Activated T-cell treated with anti-CD3 and anti-CD28 coated beads, Interleukin-2, amount 50 U/mL, for 4 hours (primary cell): ENCODE measurements at regions not wholly inside any gene's neighbourhood (a gene's known extent, or its start where the extent isn't known, plus 50 kb on each side); places are given as distances from the start of the nearest gene placed in this dataset.
"Not testable (repeated sequence)": the region's sequence is repeated elsewhere in the genome, so short reads cannot be mapped to it uniquely, and the experiment has no call there.

Source experiments
- ATAC-seq, 2 donors: fragments of 200-7000 bp; cut with Tn5 transposase; one replicate each; pipeline ENCODE4 v1.10.0; 2021
- DNase-seq: peaks from one replicate; pipeline ENCODE4 v3.0.0-alpha.2; 2020
- H3K27me3 Mint-ChIP-seq: one replicate; pipeline ENCODE4 v1.8.0; 2021; ENCODE audit warnings: low read depth, mixed read lengths
- H3K36me3 Mint-ChIP-seq: one replicate; pipeline ENCODE4 v1.8.0; 2022; ENCODE audit warnings: mixed read lengths; ENCODE audit not compliant: insufficient read depth
- H3K4me1 Mint-ChIP-seq: one replicate; pipeline ENCODE4 v1.8.0; 2021; ENCODE audit warnings: low read depth, mixed read lengths
- H3K4me3 Mint-ChIP-seq: one replicate; pipeline ENCODE4 v1.8.0; 2021; ENCODE audit warnings: mild to moderate bottlenecking, moderate library complexity, mixed read lengths
- H3K9me3 Mint-ChIP-seq: one replicate; pipeline ENCODE4 v1.8.0; 2021; ENCODE audit warnings: mixed read lengths

GRCh38 chr6:170149681-170150589 is 140.9 kb downstream of the DLL1 start:
- peaks cover 39% of the 10 kb centered on the region for H3K4me1 Mint-ChIP-seq
- no peak for DNase-seq
- no peak overlapping the region for H3K4me3 Mint-ChIP-seq
- peaks cover 26% of the 10 kb centered on the region for H3K27me3 Mint-ChIP-seq
- H3K36me3 Mint-ChIP-seq = peaks cover under 1% of the 10 kb centered on the region
- no peak for ATAC-seq
- H3K9me3 Mint-ChIP-seq = no peaks in the 10 kb centered on the region

- peak overlapping the region; percentile 63 for H3K4me3 Mint-ChIP-seq
Observed at GRCh38 chr6:170148709-170149470, 142.0 kb downstream of the DLL1 start.

GRCh38 chr6:170147832-170148708 is 142.8 kb downstream of the DLL1 start:
- Mint-ChIP-seq H3K27me3 (peaks cover 19% of the 10 kb centered on the region), H3K4me3 (peak overlapping the region; percentile 63), H3K4me1 (peaks cover 46% of the 10 kb centered on the region)

More at GRCh38 chr6:170148709-170149470, 142.0 kb downstream of the DLL1 start:
- DNase-seq (no peak), ATAC-seq (no peak)
- Mint-ChIP-seq H3K9me3 (no peaks in the 10 kb centered on the region), H3K27me3 (peaks cover 23% of the 10 kb centered on the region), H3K36me3 (peaks cover 3% of the 10 kb centered on the region), H3K4me1 (peaks cover 45% of the 10 kb centered on the region)

GRCh38 chr6:170147056-170147787 is 143.7 kb downstream of the DLL1 start:
- Mint-ChIP-seq H3K27me3 (peaks cover 15% of the 10 kb centered on the region), H3K4me3 (peak overlapping the region; percentile 63), H3K4me1 (peaks cover 47% of the 10 kb centered on the region), H3K36me3 (peaks cover 3% of the 10 kb centered on the region), H3K9me3 (peaks cover 6% of the 10 kb centered on the region)
- ATAC-seq (no peak), DNase-seq (no peak)

More at GRCh38 chr6:170147832-170148708, 142.8 kb downstream of the DLL1 start:
- DNase-seq (peak; percentile 30), ATAC-seq (peak; percentile 68 to 74)
- Mint-ChIP-seq H3K9me3 (peaks cover 5% of the 10 kb centered on the region), H3K36me3 (peaks cover 3% of the 10 kb centered on the region)

GRCh38 chr6:170146640-170147039 is 144.2 kb downstream of the DLL1 start:
- Mint-ChIP-seq H3K4me3 (peak overlapping the region; percentile 60), H3K27me3 (peaks cover 9% of the 10 kb centered on the region), H3K4me1 (peaks cover 45% of the 10 kb centered on the region), H3K36me3 (peaks cover 3% of the 10 kb centered on the region), H3K9me3 (peaks cover 6% of the 10 kb centered on the region)
- no peak for DNase-seq
- ATAC-seq = no peak

DNA sequence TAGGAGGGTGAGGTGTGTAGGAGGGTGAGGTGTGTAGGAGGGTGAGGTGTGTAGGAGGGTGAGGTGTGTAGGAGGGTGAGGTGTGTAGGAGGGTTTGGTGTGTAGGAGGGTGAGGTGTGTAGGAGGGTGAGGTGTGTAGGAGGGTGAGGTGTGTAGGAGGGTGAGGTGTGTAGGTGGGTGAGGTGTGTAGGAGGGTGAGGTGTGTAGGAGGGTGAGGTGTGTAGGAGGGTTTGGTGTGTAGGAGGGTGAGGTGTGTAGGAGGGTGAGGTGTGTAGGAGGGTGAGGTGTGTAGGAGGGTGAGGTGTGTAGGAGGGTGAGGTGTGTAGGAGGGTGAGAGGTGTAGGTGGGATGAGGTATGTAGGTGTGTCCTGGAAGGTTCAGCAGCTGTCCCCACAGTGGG is 144.7 kb downstream of the DLL1 start:
- H3K4me3 Mint-ChIP-seq, H3K9me3 Mint-ChIP-seq, ATAC-seq, H3K36me3 Mint-ChIP-seq, DNase-seq, H3K27me3 Mint-ChIP-seq: not testable (repeated sequence)
- H3K4me1 Mint-ChIP-seq = peaks cover 42% of the 10 kb centered on the region

DNA sequence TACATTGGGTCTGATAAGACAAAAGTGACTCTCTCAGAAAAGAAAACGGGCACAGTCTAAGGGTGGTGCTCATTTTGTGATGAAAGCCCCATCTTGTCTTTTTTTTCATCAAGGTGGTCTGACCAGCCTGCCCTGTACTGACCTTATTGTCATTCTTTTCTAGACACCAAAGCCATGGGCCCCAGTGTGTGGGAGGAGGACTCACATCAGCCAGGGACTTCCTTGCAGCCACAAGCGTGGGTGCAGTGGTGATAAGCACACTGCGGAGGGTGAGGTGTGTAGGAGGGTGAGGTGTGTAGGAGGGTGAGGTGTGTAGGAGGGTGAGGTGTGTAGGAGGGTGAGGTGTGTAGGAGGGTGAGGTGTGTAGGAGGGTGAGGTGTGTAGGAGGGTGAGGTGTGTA is 145.2 kb downstream of the DLL1 start:
- not testable (repeated sequence) for ATAC-seq, H3K9me3 Mint-ChIP-seq, DNase-seq, H3K36me3 Mint-ChIP-seq, H3K4me3 Mint-ChIP-seq, H3K27me3 Mint-ChIP-seq
- peaks cover 42% of the 10 kb centered on the region for H3K4me1 Mint-ChIP-seq

DNA sequence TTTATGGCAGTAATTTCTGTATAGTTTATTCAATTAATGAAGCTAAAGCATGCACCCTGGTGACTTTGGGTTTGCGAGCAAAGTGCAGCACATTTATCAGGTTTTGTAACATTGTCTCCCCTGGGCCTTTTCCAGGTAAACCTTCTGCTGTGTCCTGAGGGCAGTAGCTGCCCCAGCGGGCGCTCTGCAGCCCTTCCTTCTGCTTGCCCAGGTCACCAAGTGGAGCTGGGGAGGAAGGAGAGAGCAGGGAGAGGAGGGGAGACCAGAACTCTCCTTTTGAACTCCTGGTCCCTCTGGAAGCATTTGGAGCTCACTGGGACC is 145.6 kb downstream of the DLL1 start:
- DNase-seq (no peak), ATAC-seq (no peak)
- H3K36me3 Mint-ChIP-seq = peaks cover 3% of the 10 kb centered on the region
- no peak overlapping the region for H3K4me3 Mint-ChIP-seq
- no peaks in the 10 kb centered on the region for H3K27me3 Mint-ChIP-seq
- peaks cover 6% of the 10 kb centered on the region for H3K9me3 Mint-ChIP-seq
- H3K4me1 Mint-ChIP-seq = peaks cover 42% of the 10 kb centered on the region

DNA sequence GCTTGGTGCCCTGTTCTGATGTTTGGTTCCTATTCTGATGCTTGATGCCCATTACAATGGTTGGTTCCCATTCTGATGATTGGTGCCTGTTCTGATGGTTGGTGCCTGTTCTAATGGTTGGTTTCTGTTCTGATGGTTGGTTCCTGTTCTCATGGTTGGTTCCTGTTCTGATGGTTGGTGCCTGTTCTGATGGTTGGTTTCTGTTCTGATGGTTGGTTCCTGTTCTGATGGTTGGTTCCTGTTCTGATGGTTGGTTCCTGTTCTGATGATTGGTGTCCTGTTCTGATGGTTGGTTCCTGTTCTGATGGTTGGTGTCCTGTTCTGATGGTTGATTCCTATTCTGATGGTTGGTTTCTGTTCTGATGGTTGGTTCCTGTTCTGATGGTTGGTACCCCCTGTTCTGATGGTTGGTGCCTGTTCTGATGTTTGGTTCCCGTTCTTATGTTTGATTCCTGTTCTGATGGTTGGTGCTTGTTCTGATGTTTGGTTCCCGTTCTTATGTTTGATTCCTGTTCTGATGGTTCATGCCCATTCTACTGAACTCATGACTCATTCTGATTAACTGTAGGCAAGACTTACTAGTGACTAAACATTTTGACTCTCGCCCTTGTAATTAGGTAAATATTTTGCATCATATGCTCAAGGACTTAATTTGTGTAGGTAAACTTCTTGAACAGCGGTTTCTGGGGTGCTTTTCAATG is 146.2 kb downstream of the DLL1 start:
- DNase-seq (no peak), ATAC-seq (no peak)
- Mint-ChIP-seq H3K4me3 (no peak overlapping the region), H3K4me1 (peaks cover 42% of the 10 kb centered on the region), H3K36me3 (peaks cover 3% of the 10 kb centered on the region), H3K27me3 (no peaks in the 10 kb centered on the region), H3K9me3 (peaks cover 6% of the 10 kb centered on the region)

- no peak for DNase-seq
- H3K9me3 Mint-ChIP-seq = peaks cover 6% of the 10 kb centered on the region
- no peak overlapping the region for H3K4me3 Mint-ChIP-seq
- peaks cover 36% of the 10 kb centered on the region for H3K4me1 Mint-ChIP-seq
- peaks cover 3% of the 10 kb centered on the region for H3K36me3 Mint-ChIP-seq
- no peak for ATAC-seq
- H3K27me3 Mint-ChIP-seq = no peaks in the 10 kb centered on the region
Observed at GRCh38 chr6:170143401-170144150, 147.3 kb downstream of the DLL1 start.

DNA sequence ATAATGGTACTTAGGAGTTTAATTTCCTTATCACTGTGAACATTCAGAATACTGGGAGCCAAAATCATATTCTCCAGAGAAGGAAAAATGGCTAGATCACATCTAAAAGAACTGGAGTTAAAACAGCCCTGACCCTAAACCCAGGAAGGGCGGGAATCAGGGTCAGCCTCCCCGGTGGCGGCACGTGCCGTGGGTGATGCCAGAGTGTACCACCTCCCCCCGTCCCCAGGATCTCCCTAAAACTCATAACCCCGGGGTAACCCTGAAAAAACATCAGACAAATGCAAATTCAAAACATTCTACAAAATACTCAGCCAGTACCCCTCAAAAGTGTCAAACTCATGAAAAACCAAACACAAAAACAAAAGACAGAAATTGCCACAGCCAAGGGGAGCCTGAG is 148.3 kb downstream of the DLL1 start:
- ATAC-seq = no peak
- H3K9me3 Mint-ChIP-seq = peaks cover 6% of the 10 kb centered on the region
- no peak for DNase-seq
- H3K36me3 Mint-ChIP-seq = peaks cover 3% of the 10 kb centered on the region
- H3K27me3 Mint-ChIP-seq = no peaks in the 10 kb centered on the region
- no peak overlapping the region for H3K4me3 Mint-ChIP-seq
- peaks cover 26% of the 10 kb centered on the region for H3K4me1 Mint-ChIP-seq

GRCh38 chr6:170141061-170141460 is 149.8 kb downstream of the DLL1 start:
- DNase-seq, H3K4me3 Mint-ChIP-seq, ATAC-seq, H3K9me3 Mint-ChIP-seq, H3K27me3 Mint-ChIP-seq, H3K36me3 Mint-ChIP-seq: not testable (repeated sequence)
- H3K4me1 Mint-ChIP-seq = peaks cover 16% of the 10 kb centered on the region
